Trophoblast cell (in vitro differentiated cells and primary cell): ENCODE measurements at regions not wholly inside any gene's neighbourhood (a gene's known extent, or its start where the extent isn't known, plus 50 kb on each side); places are given as distances from the start of the nearest gene placed in this dataset.
A peak's percentile ranks its signal among the peaks of the same experiment; 100 is the strongest.

Experiments used
- DNase-seq, 2 donors: peaks; one replicate each; pipeline ENCODE4 v3.0.0-alpha.2; 2016
- H2AFZ ChIP-seq: 2 replicates; pipeline ENCODE4 v1.6.1; 2013; ENCODE audit warnings: low read length, moderate library complexity, mild to moderate bottlenecking; ENCODE audit not compliant: insufficient read depth, poor library complexity
- H2AK5ac ChIP-seq: 2 replicates; pipeline ENCODE4 v1.6.1; 2013; ENCODE audit warnings: mild to moderate bottlenecking, low read length
- H2BK120ac ChIP-seq: 2 replicates; pipeline ENCODE4 v1.6.1; 2013; ENCODE audit warnings: low read length, mild to moderate bottlenecking, moderate library complexity; ENCODE audit not compliant: insufficient read depth, poor library complexity
- H2BK12ac ChIP-seq: 2 replicates; pipeline ENCODE4 v1.6.1; 2013; ENCODE audit warnings: mild to moderate bottlenecking, low read length, moderate library complexity
- H2BK5ac ChIP-seq: 2 replicates; pipeline ENCODE4 v1.6.1; 2013; ENCODE audit warnings: low read length, low read depth, moderate library complexity, mild to moderate bottlenecking; ENCODE audit not compliant: poor library complexity
- H3K14ac ChIP-seq: 2 replicates; pipeline ENCODE4 v1.6.1; 2013; ENCODE audit warnings: mild to moderate bottlenecking, low read length
- H3K18ac ChIP-seq: 2 replicates; pipeline ENCODE4 v1.6.1; 2013; ENCODE audit warnings: mild to moderate bottlenecking, low read length
- H3K23ac ChIP-seq: 2 replicates; pipeline ENCODE4 v1.6.1; 2013; ENCODE audit warnings: low read length
- H3K27ac ChIP-seq: 2 replicates; pipeline ENCODE4 v1.5.1; 2013; ENCODE audit warnings: low read depth, mild to moderate bottlenecking, inconsistent platforms, low read length, moderate library complexity
- H3K27me3 ChIP-seq: 2 replicates; pipeline ENCODE4 v1.6.1; 2013; ENCODE audit warnings: inconsistent platforms, mild to moderate bottlenecking, low read length, moderate library complexity; ENCODE audit not compliant: insufficient read depth
- H3K36me3 ChIP-seq, 2 experiments: 1 replicate in 1 of 2; 2 replicates in 1 of 2; pipeline ENCODE4 v1.6.1; 2013; ENCODE audit warnings: low read length in 2 of 2, mild to moderate bottlenecking in 2 of 2, moderate library complexity in 1 of 2; ENCODE audit not compliant: insufficient read depth in 2 of 2, control insufficient read depth in 1 of 2
- H3K4ac ChIP-seq: 2 replicates; pipeline ENCODE4 v1.6.1; 2013; ENCODE audit warnings: low read depth, mild to moderate bottlenecking, low read length, moderate library complexity
- H3K4me1 ChIP-seq, 2 experiments: 1 replicate in 1 of 2; 2 replicates in 1 of 2; pipeline ENCODE4 v1.6.1; 2013; ENCODE audit warnings: low read length in 2 of 2, mild to moderate bottlenecking in 2 of 2, moderate library complexity in 1 of 2; ENCODE audit not compliant: insufficient read depth in 2 of 2, control insufficient read depth in 1 of 2
- H3K4me2 ChIP-seq: 2 replicates; pipeline ENCODE4 v1.6.1; 2013; ENCODE audit warnings: inconsistent platforms, mild to moderate bottlenecking, low read length, moderate library complexity
- H3K4me3 ChIP-seq: 2 replicates; pipeline ENCODE4 v1.5.1; 2013; ENCODE audit warnings: mild to moderate bottlenecking, low read depth, low read length, inconsistent platforms
- H3K79me1 ChIP-seq: one replicate; pipeline ENCODE4 v1.6.1; 2013; ENCODE audit warnings: low read length
- H3K79me2 ChIP-seq: 2 replicates; pipeline ENCODE4 v1.6.1; 2013; ENCODE audit warnings: low read length, mild to moderate bottlenecking; ENCODE audit not compliant: control insufficient read depth, insufficient read depth, poor library complexity
- H3K9ac ChIP-seq: 2 replicates; pipeline ENCODE4 v1.6.1; 2013; ENCODE audit warnings: mild to moderate bottlenecking, low read length
- H3K9me3 ChIP-seq: 2 replicates; pipeline ENCODE4 v1.6.1; 2013; ENCODE audit warnings: low read depth, mild to moderate bottlenecking, control low read depth, inconsistent platforms, low read length; ENCODE audit not compliant: insufficient read depth
- H4K12ac ChIP-seq: 2 replicates; pipeline ENCODE4 v1.6.1; 2013; ENCODE audit warnings: low read depth, mild to moderate bottlenecking, low read length, moderate library complexity
- H4K8ac ChIP-seq: 2 replicates; pipeline ENCODE4 v1.6.1; 2013; ENCODE audit warnings: low read depth, mild to moderate bottlenecking, low read length, moderate library complexity
- H4K91ac ChIP-seq: one replicate; pipeline ENCODE4 v1.6.1; 2013; ENCODE audit warnings: low read depth, mild to moderate bottlenecking, low read length, moderate library complexity
- WGBS: extraction: QIAGEN DNeasy Blood & Tissue Kit; methylation state at CpG from one replicate; pipeline ENCODE4 v1.1.7; 2013; ENCODE audit warnings: missing lambda C conversion rate; ENCODE audit not compliant: insufficient read length, insufficient coverage; ENCODE audit errors: extremely low coverage; 5-methylcytosine and 5-hydroxymethylcytosine counted together

GRCh38 chr13:99085139-99085807, 107.4 kb upstream of the DOCK9 start:
- H3K18ac ChIP-seq: no peak overlapping the region
- peak overlapping the region; percentile 91 for H3K4me3 ChIP-seq
- peak overlapping the region; percentile 22 for H4K12ac ChIP-seq
- H3K36me3 ChIP-seq: no peaks in the 10 kb centered on the region
- H3K27me3 ChIP-seq: no peaks in the 10 kb centered on the region
- H3K9ac ChIP-seq: peak overlapping the region; percentile 59
- peaks cover 22% of the 10 kb centered on the region for H3K79me1 ChIP-seq
- no peak overlapping the region for H4K91ac ChIP-seq
- WGBS: no CpG with 5 or more reads among the region's 27 CpGs
- H3K14ac ChIP-seq: peak overlapping the region; percentile 24
- no peaks in the 10 kb centered on the region for H3K9me3 ChIP-seq
- H2BK5ac ChIP-seq: no peak overlapping the region
- H3K4me2 ChIP-seq: peak overlapping the region; percentile 91
- peaks cover 14 to 16% of the 10 kb centered on the region in 2 experiments for H3K4me1 ChIP-seq
- H3K79me2 ChIP-seq: peaks cover 24% of the 10 kb centered on the region
- H4K8ac ChIP-seq: no peak overlapping the region
- no peak overlapping the region for H2AFZ ChIP-seq
- H2AK5ac ChIP-seq: no peak overlapping the region
- no peak overlapping the region for H2BK12ac ChIP-seq
- no peak overlapping the region for H3K27ac ChIP-seq
- DNase-seq: peak; percentile 20 to 36
- peak overlapping the region; percentile 68 for H3K4ac ChIP-seq
- H3K23ac ChIP-seq: peak overlapping the region; percentile 9
- H2BK120ac ChIP-seq: no peak overlapping the region

DNA sequence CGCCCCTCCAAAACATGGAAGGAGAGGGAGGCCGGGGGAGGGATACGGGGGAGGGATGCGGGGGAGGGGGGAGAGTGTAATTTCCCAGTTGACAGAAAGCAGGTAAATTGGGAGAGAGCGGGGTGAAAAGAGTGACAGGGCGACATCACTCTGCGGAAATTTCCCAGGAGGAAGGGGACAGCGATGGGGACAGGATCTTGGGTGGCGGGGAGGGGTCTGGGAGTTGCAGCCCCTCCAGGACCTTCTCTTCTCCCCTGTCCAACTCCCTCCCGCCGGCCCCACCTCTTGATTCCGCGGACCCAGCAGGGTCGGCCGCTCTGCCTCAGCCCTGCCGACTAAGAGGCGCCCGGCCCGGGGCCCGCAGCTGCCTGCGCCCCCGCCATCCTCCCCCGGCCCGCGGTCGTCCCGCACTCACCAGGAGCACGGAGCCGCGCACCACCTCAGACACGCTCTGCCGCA, 108.0 kb upstream of the DOCK9 start:
- peak in 1 of 2 donors; percentile 44 for DNase-seq
- H4K91ac ChIP-seq: peak overlapping the region; percentile 69
- no CpG with 5 or more reads among the region's 32 CpGs for WGBS

GRCh38 chr13:99086267-99087097, 108.6 kb upstream of the DOCK9 start:
- Histone ChIP-seq H3K4me2 (peak overlapping the region; percentile 91), H2AK5ac (peak overlapping the region; percentile 63), H3K9me3 (no peaks in the 10 kb centered on the region), H2AFZ (peak overlapping the region; percentile 90), H2BK120ac (peak overlapping the region; percentile 83), H3K9ac (peak overlapping the region; percentile 84), H2BK5ac (peak overlapping the region; percentile 94), H3K18ac (peak overlapping the region; percentile 97), H3K14ac (peak overlapping the region; percentile 96), H4K91ac (peak overlapping the region; percentile 97), H4K8ac (peak overlapping the region; percentile 97), H3K4me3 (peak overlapping the region; percentile 91), H4K12ac (peak overlapping the region; percentile 82), H2BK12ac (peak overlapping the region; percentile 6), H3K79me2 (peaks cover 23% of the 10 kb centered on the region), H3K27ac (peak overlapping the region; percentile 90), H3K4ac (peak overlapping the region; percentile 91), H3K23ac (no peak overlapping the region), H3K36me3 (no peaks in the 10 kb centered on the region), H3K79me1 (peaks cover 22% of the 10 kb centered on the region), H3K4me1 (peaks cover 14 to 16% of the 10 kb centered on the region in 2 experiments), H3K27me3 (no peaks in the 10 kb centered on the region)
- no CpG with 5 or more reads among the region's 130 CpGs for WGBS
- peak; percentile 14 to 63 for DNase-seq

More for the DNA sequence above, 108.0 kb upstream of the DOCK9 start:
- Histone ChIP-seq H3K27ac (peak overlapping the region; percentile 90), H3K4ac (peak overlapping the region; percentile 84), H3K23ac (no peak overlapping the region), H2BK120ac (peak overlapping the region; percentile 52), H2AFZ (peak overlapping the region; percentile 15), H3K27me3 (no peaks in the 10 kb centered on the region), H2AK5ac (peak overlapping the region; percentile 61), H2BK5ac (peak overlapping the region; percentile 60), H3K9ac (peak overlapping the region; percentile 81), H3K79me1 (peaks cover 22% of the 10 kb centered on the region), H4K8ac (peak overlapping the region; percentile 24), H3K14ac (peak overlapping the region; percentile 96), H3K36me3 (no peaks in the 10 kb centered on the region), H3K4me2 (peak overlapping the region; percentile 91), H3K4me3 (peak overlapping the region; percentile 91), H3K18ac (peak overlapping the region; percentile 64), H3K4me1 (peaks cover 14 to 16% of the 10 kb centered on the region in 2 experiments), H4K12ac (peak overlapping the region; percentile 6), H3K79me2 (peaks cover 24% of the 10 kb centered on the region), H3K9me3 (no peaks in the 10 kb centered on the region), H2BK12ac (peak overlapping the region; percentile 2)

DNA sequence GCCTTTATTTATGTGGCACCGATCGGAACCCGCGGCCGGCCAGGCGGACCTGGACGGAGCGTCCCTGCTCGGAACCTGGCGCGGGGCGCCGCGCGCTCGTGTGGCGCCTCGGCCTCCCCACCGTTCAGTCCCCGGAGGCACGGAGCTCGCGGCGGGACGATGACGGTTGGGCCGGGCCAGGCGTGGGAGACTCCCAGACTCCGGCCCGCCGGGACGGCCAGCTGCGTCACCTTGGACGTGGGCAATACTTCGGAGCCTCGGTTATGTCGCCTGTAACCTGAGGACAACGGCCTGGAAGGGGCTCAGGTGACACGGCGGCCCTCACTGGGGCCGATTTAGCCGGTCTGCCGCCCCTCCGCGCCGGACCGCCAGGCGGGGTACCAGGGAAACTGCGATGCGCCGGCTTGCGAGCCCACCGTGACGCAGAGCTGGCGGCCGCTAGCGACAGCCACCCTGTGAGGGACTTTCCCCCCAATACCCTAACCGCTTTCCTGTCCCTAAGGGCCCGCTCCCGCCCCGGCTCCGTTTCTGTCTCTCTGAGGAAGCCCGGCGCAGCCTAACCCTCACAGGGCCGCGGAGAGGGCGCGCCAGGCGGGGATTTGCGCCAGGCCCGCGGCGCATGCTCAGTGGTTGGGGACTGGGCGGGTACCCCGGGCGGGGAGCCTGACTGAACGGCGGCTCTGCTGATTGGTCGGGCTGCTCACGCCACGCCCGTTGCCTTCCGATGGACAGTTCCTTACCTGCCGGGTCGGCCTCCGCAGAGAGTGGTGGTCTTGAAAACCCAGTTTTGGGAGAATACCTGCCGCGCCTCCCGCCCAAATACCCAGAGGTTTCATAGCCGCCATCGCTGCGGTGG, 109.5 kb upstream of the DOCK9 start:
- Histone ChIP-seq H3K9me3 (no peaks in the 10 kb centered on the region), H3K23ac (no peak overlapping the region), H3K4me2 (peak overlapping the region; percentile 91), H3K27ac (peak overlapping the region; percentile 90), H4K8ac (peak overlapping the region; percentile 97), H3K36me3 (no peaks in the 10 kb centered on the region), H2BK12ac (peak overlapping the region; percentile 38), H3K4me1 (peaks cover 14% of the 10 kb centered on the region in 2 experiments), H4K12ac (peak overlapping the region; percentile 82), H2AFZ (peak overlapping the region; percentile 85), H2BK120ac (peak overlapping the region; percentile 83), H3K79me1 (peaks cover 22% of the 10 kb centered on the region), H3K18ac (peak overlapping the region; percentile 97), H3K79me2 (peaks cover 23% of the 10 kb centered on the region), H3K27me3 (no peaks in the 10 kb centered on the region), H2AK5ac (peak overlapping the region; percentile 63), H3K4ac (peak overlapping the region; percentile 91), H3K9ac (peak overlapping the region; percentile 53), H3K14ac (peak overlapping the region; percentile 93), H3K4me3 (peak overlapping the region; percentile 89), H2BK5ac (peak overlapping the region; percentile 94), H4K91ac (peak overlapping the region; percentile 97)
- WGBS: no CpG with 5 or more reads among the region's 92 CpGs
- DNase-seq: peak; percentile 89 to 95
